DND-41 (cell line): ENCODE measurements at regions not wholly inside any gene's neighbourhood (a gene's known extent, or its start where the extent isn't known, plus 50 kb on each side); places are given as distances from the start of the nearest gene placed in this dataset.

Experiments used
- EZH2 ChIP-seq: IDR thresholded peaks from 3 replicates; pipeline ENCODE4 v1.6.1; 2012; ENCODE audit warnings: borderline replicate concordance, low read depth, mild to moderate bottlenecking, moderate library complexity, low read length, inconsistent platforms; ENCODE audit not compliant: severe bottlenecking
- TF ChIP-seq, protein P1 (sequence below): IDR thresholded peaks from 2 replicates; pipeline ENCODE4 v1.5.1; 2012; ENCODE audit warnings: borderline replicate concordance, low read length, moderate library complexity, mild to moderate bottlenecking; ENCODE audit not compliant: poor library complexity, severe bottlenecking; ENCODE audit errors: extremely low read depth

DNA sequence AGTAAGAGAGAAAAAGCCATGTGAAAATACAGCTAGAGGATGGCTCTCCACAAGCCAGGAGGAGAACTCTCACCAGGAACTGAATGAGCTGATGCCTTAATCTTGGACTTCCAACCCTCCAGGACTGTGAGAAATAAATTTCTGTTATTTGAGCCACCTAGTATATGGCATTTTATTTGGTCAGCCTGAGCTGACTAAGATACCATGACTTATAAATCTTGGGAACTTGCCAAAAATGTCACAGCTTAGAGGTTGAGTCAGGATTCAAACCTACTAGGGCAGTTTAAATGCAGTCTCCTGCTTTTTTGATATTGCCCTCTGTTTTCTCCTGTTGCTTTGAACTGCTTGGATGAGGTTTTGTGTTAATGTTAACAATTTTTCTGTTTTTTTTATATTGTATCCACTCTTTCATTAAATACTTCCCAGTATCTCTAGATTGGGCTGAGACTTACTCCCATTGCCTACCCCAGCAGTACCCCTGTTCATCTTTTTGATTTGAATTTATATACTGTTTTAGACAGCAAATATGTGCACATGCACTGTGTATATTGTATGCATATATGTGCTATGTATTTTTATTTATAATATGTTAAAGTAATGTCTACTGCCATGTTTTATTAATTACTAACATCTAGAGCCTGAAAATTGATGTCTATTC is 1223.2 kb downstream of the OTOL1 start:
- TF ChIP-seq EZH2, result no peak
- TF ChIP-seq, protein P1, sequence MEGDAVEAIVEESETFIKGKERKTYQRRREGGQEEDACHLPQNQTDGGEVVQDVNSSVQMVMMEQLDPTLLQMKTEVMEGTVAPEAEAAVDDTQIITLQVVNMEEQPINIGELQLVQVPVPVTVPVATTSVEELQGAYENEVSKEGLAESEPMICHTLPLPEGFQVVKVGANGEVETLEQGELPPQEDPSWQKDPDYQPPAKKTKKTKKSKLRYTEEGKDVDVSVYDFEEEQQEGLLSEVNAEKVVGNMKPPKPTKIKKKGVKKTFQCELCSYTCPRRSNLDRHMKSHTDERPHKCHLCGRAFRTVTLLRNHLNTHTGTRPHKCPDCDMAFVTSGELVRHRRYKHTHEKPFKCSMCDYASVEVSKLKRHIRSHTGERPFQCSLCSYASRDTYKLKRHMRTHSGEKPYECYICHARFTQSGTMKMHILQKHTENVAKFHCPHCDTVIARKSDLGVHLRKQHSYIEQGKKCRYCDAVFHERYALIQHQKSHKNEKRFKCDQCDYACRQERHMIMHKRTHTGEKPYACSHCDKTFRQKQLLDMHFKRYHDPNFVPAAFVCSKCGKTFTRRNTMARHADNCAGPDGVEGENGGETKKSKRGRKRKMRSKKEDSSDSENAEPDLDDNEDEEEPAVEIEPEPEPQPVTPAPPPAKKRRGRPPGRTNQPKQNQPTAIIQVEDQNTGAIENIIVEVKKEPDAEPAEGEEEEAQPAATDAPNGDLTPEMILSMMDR, result no peak
